GM23338 (cell line): ENCODE measurements at regions not wholly inside any gene's neighbourhood (a gene's known extent, or its start where the extent isn't known, plus 50 kb on each side); places are given as distances from the start of the nearest gene placed in this dataset.

Experiments used
- ATAC-seq: fragments of 200-7000 bp; cut with Tn5 transposase; 3 replicates; pipeline ENCODE4 v1.9.1; 2020
- DNase-seq: peaks from one replicate; pipeline ENCODE4 v3.0.0-alpha.2; 2015; ENCODE audit warnings: low spot score
- H2AFZ ChIP-seq: fragments of 200-600 bp; sonication (generic); 2 replicates; pipeline ENCODE4 v1.8.0; 2016; ENCODE audit warnings: antibody characterized with exemption, mild to moderate bottlenecking, moderate library complexity
- H3F3A ChIP-seq: fragments of 200-600 bp; sonication (generic); replicated peaks from 2 replicates; pipeline ENCODE4 v1.8.0; 2017; ENCODE audit warnings: antibody characterized with exemption, mixed run types, low read depth
- H3K27ac ChIP-seq: fragments of 200-600 bp; sonication (generic); 2 replicates; pipeline ENCODE4 v1.6.1; 2016; ENCODE audit warnings: low read depth
- H3K27me3 ChIP-seq: fragments of 200-600 bp; sonication (generic); 2 replicates; pipeline ENCODE4 v1.8.0; 2016; ENCODE audit warnings: mild to moderate bottlenecking, mixed run types, moderate library complexity; ENCODE audit not compliant: insufficient read depth
- H3K36me3 ChIP-seq: fragments of 200-600 bp; sonication (generic); 2 replicates; pipeline ENCODE4 v1.8.0; 2016; ENCODE audit warnings: mild to moderate bottlenecking; ENCODE audit not compliant: insufficient read depth
- H3K4me1 ChIP-seq: fragments of 200-600 bp; sonication (generic); 2 replicates; pipeline ENCODE4 v1.8.0; 2016; ENCODE audit warnings: mild to moderate bottlenecking, moderate library complexity; ENCODE audit not compliant: insufficient read depth
- H3K4me2 ChIP-seq: fragments of 200-600 bp; sonication (generic); 2 replicates; pipeline ENCODE4 v1.7.1; 2017; ENCODE audit warnings: mixed run types
- H3K4me3 ChIP-seq: fragments of 200-600 bp; sonication (generic); 2 replicates; pipeline ENCODE4 v1.6.1; 2016; ENCODE audit warnings: mixed run types
- H3K79me2 ChIP-seq: fragments of 200-600 bp; sonication (generic); replicated peaks from 2 replicates; pipeline ENCODE4 v1.8.0; 2017; ENCODE audit warnings: mild to moderate bottlenecking; ENCODE audit not compliant: insufficient read depth
- H3K9me2 ChIP-seq: fragments of 200-600 bp; sonication (generic); 2 replicates; pipeline ENCODE4 v1.8.0; 2017; ENCODE audit not compliant: insufficient read depth
- H4K20me1 ChIP-seq: fragments of 200-600 bp; sonication (generic); replicated peaks from 2 replicates; pipeline ENCODE4 v1.8.0; 2017; ENCODE audit warnings: mild to moderate bottlenecking; ENCODE audit not compliant: insufficient read depth
- H3K27ac Mint-ChIP-seq: 2 replicates; pipeline ENCODE4 v1.8.0; 2020; ENCODE audit warnings: inconsistent platforms, mild to moderate bottlenecking, moderate library complexity, mixed read lengths
- H3K27me3 Mint-ChIP-seq: 3 replicates; pipeline ENCODE4 v1.8.0; 2022; ENCODE audit warnings: low read depth, mild to moderate bottlenecking, moderate library complexity, mixed read lengths, inconsistent platforms; ENCODE audit not compliant: insufficient read depth, poor library complexity
- H3K36me3 Mint-ChIP-seq: 3 replicates; pipeline ENCODE4 v1.8.0; 2021; ENCODE audit warnings: low read depth, mild to moderate bottlenecking, inconsistent platforms, moderate library complexity, mixed read lengths
- H3K4me1 Mint-ChIP-seq: 3 replicates; pipeline ENCODE4 v1.8.0; 2020; ENCODE audit warnings: mild to moderate bottlenecking, inconsistent platforms, mixed read lengths
- H3K4me3 Mint-ChIP-seq: 3 replicates; pipeline ENCODE4 v1.8.0; 2021; ENCODE audit warnings: moderate library complexity, mild to moderate bottlenecking, inconsistent platforms, mixed read lengths
- H3K9me3 Mint-ChIP-seq: 3 replicates; pipeline ENCODE4 v1.8.0; 2020; ENCODE audit warnings: moderate library complexity, mild to moderate bottlenecking, inconsistent platforms, mixed read lengths
- CREB1 ChIP-seq: fragments of 250-450 bp; sonication (Bioruptor Pico); IDR thresholded peaks from 2 replicates; pipeline ENCODE4 v1.5.0; 2020; ENCODE audit warnings: low read depth, mild to moderate bottlenecking, moderate library complexity
- EZH2 ChIP-seq: fragments of 200-600 bp; sonication (generic); IDR thresholded peaks from one replicate; pipeline ENCODE4 v1.8.0; 2017; ENCODE audit warnings: antibody characterized with exemption, mild to moderate bottlenecking, low read depth; ENCODE audit not compliant: unreplicated experiment
- EZH2phosphoT487 ChIP-seq: fragments of 200-600 bp; sonication (generic); IDR thresholded peaks from one replicate; pipeline ENCODE4 v1.8.1; 2018; ENCODE audit warnings: antibody characterized with exemption; ENCODE audit not compliant: unreplicated experiment
- NANOG ChIP-seq: IDR thresholded peaks from 2 replicates; pipeline ENCODE4 v1.6.1; 2016; ENCODE audit warnings: antibody characterized with exemption, borderline replicate concordance
- ZNF114 ChIP-seq: fragments of 250-450 bp; sonication (Bioruptor Pico); IDR thresholded peaks from 2 replicates; pipeline ENCODE4 v1.5.0; 2020; ENCODE audit warnings: mild to moderate bottlenecking, moderate library complexity
- ZNF331 ChIP-seq: fragments of 250-450 bp; sonication (Bioruptor Pico); IDR thresholded peaks from 2 replicates; pipeline ENCODE4 v1.5.0; 2020; ENCODE audit warnings: low read depth, mild to moderate bottlenecking, moderate library complexity
- TF ChIP-seq, protein P1 (sequence below), 2 experiments: fragments of 200-600 bp in 1 of 2; sonication (generic) in 1 of 2; conservative IDR thresholded peaks; 2 replicates each; pipeline versions ENCODE4 v1.5.1 to v1.6.1; 2016 to 2017; ENCODE audit warnings: antibody characterized with exemption in 2 of 2, low read depth in 2 of 2, mild to moderate bottlenecking in 2 of 2, moderate library complexity in 1 of 2
- TF ChIP-seq, protein P2 (sequence below): IDR thresholded peaks from one replicate; pipeline ENCODE4 v1.6.1; 2018; ENCODE audit warnings: antibody characterized with exemption; ENCODE audit not compliant: unreplicated experiment
- TF ChIP-seq, protein P3 (sequence below): IDR thresholded peaks from 2 replicates; pipeline ENCODE4 v1.6.1; 2016; ENCODE audit warnings: antibody characterized with exemption

DNA sequence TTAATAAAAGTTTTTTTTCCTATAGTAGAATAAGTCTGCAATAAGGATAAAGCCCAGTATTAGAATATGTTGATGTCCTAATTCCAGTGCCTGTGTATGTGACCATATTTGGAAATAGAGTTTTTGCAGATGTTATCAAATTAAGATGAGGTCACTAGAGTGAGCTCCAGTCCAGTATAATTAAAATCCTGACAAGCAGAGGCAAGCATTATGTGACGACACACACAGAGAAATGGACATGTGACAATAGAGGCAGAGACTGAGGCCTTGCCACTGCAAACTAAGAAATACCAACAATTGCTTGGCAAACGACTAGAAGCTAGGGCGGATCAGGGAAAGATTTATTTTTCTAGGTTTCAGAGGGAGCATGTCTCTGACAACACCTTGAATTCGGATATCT is 216.4 kb upstream of the CYLC2 start (continued):
- TF ChIP-seq, protein P1, sequence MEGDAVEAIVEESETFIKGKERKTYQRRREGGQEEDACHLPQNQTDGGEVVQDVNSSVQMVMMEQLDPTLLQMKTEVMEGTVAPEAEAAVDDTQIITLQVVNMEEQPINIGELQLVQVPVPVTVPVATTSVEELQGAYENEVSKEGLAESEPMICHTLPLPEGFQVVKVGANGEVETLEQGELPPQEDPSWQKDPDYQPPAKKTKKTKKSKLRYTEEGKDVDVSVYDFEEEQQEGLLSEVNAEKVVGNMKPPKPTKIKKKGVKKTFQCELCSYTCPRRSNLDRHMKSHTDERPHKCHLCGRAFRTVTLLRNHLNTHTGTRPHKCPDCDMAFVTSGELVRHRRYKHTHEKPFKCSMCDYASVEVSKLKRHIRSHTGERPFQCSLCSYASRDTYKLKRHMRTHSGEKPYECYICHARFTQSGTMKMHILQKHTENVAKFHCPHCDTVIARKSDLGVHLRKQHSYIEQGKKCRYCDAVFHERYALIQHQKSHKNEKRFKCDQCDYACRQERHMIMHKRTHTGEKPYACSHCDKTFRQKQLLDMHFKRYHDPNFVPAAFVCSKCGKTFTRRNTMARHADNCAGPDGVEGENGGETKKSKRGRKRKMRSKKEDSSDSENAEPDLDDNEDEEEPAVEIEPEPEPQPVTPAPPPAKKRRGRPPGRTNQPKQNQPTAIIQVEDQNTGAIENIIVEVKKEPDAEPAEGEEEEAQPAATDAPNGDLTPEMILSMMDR (conservative IDR thresholded peaks at IDR 0.05; ENCODE audit: low read depth in 2 of 2), result no peak
- no peak for TF ChIP-seq ZNF114 (CRISPR knock-in tag)
- no peak for TF ChIP-seq NANOG
- no peak for TF ChIP-seq EZH2phosphoT487

DNA sequence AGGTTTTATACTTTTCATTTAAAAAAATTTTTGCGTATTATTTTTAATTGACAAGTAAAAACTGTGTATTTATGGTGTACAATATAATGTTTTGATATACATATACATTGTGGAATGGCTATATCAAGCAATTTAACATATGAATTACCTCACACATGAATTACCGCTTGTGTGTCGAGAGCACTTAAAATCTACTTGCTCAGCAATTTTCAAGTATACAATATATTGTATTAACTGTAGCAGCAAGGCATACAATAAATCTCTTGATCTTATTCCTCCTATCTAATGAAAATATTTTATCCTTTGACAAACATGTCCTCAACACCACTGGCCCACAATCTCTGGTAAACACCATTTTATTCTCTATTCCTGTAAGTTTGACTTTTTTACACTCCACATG is 224.4 kb upstream of the CYLC2 start:
- no peak overlapping the region for H3K4me2 ChIP-seq
- H3K4me1 ChIP-seq, result no peaks in the 10 kb centered on the region
- no peaks in the 10 kb centered on the region for H3K27me3 Mint-ChIP-seq
- no peak overlapping the region for H3K4me3 ChIP-seq
- peaks cover 7% of the 10 kb centered on the region for H3K36me3 ChIP-seq
- peaks cover 89% of the 10 kb centered on the region for H3K9me3 Mint-ChIP-seq
- H3K4me1 Mint-ChIP-seq, result no peaks in the 10 kb centered on the region
- no peak overlapping the region for H2AFZ ChIP-seq
- H3K36me3 Mint-ChIP-seq, result peaks cover 23% of the 10 kb centered on the region; the same call in 2 of the 3 replicates
- H3K9me2 ChIP-seq, result no peaks in the 10 kb centered on the region
- TF ChIP-seq, protein P2, sequence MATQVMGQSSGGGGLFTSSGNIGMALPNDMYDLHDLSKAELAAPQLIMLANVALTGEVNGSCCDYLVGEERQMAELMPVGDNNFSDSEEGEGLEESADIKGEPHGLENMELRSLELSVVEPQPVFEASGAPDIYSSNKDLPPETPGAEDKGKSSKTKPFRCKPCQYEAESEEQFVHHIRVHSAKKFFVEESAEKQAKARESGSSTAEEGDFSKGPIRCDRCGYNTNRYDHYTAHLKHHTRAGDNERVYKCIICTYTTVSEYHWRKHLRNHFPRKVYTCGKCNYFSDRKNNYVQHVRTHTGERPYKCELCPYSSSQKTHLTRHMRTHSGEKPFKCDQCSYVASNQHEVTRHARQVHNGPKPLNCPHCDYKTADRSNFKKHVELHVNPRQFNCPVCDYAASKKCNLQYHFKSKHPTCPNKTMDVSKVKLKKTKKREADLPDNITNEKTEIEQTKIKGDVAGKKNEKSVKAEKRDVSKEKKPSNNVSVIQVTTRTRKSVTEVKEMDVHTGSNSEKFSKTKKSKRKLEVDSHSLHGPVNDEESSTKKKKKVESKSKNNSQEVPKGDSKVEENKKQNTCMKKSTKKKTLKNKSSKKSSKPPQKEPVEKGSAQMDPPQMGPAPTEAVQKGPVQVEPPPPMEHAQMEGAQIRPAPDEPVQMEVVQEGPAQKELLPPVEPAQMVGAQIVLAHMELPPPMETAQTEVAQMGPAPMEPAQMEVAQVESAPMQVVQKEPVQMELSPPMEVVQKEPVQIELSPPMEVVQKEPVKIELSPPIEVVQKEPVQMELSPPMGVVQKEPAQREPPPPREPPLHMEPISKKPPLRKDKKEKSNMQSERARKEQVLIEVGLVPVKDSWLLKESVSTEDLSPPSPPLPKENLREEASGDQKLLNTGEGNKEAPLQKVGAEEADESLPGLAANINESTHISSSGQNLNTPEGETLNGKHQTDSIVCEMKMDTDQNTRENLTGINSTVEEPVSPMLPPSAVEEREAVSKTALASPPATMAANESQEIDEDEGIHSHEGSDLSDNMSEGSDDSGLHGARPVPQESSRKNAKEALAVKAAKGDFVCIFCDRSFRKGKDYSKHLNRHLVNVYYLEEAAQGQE, result no peak
- TF ChIP-seq, protein P3, sequence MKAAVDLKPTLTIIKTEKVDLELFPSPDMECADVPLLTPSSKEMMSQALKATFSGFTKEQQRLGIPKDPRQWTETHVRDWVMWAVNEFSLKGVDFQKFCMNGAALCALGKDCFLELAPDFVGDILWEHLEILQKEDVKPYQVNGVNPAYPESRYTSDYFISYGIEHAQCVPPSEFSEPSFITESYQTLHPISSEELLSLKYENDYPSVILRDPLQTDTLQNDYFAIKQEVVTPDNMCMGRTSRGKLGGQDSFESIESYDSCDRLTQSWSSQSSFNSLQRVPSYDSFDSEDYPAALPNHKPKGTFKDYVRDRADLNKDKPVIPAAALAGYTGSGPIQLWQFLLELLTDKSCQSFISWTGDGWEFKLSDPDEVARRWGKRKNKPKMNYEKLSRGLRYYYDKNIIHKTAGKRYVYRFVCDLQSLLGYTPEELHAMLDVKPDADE, result no peak
- TF ChIP-seq CREB1 (CRISPR knock-in tag) (no peak), NANOG (no peak), ZNF331 (CRISPR knock-in tag) (no peak), EZH2 (no peak)
- TF ChIP-seq, protein P1 (conservative IDR thresholded peaks at IDR 0.05; ENCODE audit: low read depth in 2 of 2), result no peak
- no peak overlapping the region for H3K4me3 Mint-ChIP-seq
- H3K27me3 ChIP-seq, result no peaks in the 10 kb centered on the region
- H3K79me2 ChIP-seq, result no peaks in the 10 kb centered on the region
- H3F3A ChIP-seq, result no peaks in the 10 kb centered on the region
- DNase-seq (no peak), ATAC-seq (no peak)
- H3K27ac Mint-ChIP-seq, result no peak overlapping the region
- no peaks in the 10 kb centered on the region for H4K20me1 ChIP-seq
- H3K27ac ChIP-seq, result no peak overlapping the region
